ENCODE measurements at regions not wholly inside any gene's neighbourhood (a gene's known extent, or its start where the extent isn't known, plus 50 kb on each side); places are given as distances from the start of the nearest gene placed in this dataset.

DNA sequence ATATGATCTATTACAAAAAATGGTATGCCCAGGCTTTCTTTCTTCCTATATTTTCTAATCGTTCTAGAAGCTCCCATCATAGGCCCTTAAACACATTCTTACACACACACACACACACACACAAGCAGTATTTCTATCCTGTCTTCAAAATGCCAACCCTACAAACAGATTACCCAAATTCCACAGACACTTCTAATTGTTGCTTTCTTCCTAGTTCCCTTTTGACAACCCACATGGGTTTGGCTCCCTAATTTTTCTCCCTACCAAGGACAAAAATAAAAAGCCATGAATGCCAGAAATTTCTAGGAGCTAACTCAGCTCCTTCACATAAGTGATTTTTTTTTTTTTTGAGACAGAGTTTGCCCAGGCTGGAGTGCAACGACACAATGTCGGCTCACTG lies 60.3 kb upstream of the NTF3 start:
- TF ChIP-seq, protein P1, sequence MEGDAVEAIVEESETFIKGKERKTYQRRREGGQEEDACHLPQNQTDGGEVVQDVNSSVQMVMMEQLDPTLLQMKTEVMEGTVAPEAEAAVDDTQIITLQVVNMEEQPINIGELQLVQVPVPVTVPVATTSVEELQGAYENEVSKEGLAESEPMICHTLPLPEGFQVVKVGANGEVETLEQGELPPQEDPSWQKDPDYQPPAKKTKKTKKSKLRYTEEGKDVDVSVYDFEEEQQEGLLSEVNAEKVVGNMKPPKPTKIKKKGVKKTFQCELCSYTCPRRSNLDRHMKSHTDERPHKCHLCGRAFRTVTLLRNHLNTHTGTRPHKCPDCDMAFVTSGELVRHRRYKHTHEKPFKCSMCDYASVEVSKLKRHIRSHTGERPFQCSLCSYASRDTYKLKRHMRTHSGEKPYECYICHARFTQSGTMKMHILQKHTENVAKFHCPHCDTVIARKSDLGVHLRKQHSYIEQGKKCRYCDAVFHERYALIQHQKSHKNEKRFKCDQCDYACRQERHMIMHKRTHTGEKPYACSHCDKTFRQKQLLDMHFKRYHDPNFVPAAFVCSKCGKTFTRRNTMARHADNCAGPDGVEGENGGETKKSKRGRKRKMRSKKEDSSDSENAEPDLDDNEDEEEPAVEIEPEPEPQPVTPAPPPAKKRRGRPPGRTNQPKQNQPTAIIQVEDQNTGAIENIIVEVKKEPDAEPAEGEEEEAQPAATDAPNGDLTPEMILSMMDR (IDR thresholded peaks at IDR 0.05; ENCODE audit: borderline replicate concordance, insufficient read depth, low read depth, low read length), result no peak
- no peak overlapping the region for H3K4me3 ChIP-seq (ENCODE audit: low read depth, low read length)

- no peak overlapping the region for H3K4me3 ChIP-seq (ENCODE audit: low read depth, low read length)
- TF ChIP-seq, protein P1 (IDR thresholded peaks at IDR 0.05; ENCODE audit: borderline replicate concordance, insufficient read depth, low read depth, low read length), result no peak
Measured at GRCh38 chr12:5374713-5375112, 57.2 kb upstream of the NTF3 start.

DNA sequence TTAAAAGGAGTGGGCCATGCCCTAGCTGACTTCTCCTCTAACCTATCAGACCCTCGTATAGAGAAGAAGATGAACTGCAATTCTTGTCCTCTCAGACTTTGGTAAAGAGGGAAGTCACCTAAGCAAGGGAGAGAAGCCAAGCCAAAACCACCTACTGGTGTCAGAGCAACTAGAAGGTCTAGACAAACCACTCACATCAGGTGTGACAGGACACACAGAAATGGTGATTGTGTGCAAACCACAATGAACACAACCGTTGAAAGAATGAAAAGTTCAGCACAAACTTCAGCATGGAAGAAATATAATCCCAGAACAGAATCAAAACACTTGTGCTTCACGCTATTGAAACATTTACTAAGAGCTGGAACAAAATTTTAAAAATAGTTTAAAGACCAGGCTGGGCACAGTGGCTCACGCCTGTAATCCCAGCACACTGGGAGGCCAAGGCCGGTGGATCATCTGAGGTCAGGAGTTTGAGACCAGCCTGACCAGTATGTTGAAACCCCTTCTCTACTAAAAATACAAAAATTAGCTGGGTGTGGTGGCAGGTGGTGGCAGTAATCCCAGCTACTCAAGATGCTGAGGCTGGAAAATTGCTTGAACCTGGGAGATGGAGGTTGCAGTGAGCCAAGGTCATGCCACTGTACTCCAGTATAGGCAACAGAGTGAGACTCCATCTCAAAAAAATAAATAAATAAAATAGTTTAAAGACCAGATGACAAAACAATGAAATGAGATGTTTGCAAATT lies 56.2 kb upstream of the NTF3 start:
- H3K4me3 ChIP-seq (ENCODE audit: low read depth, low read length), result no peak overlapping the region
- TF ChIP-seq, protein P1 (IDR thresholded peaks at IDR 0.05; ENCODE audit: borderline replicate concordance, insufficient read depth, low read depth, low read length), result no peak

DNA sequence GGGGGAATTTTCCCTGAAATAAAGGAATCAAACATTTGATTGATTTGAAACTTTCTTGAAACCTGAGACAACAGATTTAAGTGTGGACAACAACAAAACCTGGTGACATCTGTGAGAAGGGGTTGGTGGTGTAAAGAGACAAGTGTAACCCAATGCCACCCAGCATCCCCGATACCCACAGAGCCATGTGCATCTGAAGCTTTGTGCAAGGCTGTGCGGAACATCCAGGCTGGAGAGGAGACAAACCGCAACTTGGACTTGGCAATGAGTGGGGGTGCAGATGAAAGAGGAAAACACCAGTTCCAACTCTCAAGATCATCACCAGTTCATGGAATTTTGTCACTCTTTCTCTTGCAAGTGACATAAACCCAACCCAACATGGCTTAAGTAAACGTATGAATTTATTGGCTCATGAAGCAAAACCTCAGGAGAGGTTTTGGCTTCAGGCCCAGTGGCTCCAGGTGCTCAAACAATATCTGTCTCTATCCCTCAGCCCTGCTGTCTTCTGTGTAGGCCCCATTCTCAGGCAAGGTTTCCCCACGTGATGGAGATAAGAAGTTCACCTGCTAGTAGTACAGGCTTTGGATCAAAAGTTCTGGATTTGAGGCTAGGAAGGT lies 55.2 kb upstream of the NTF3 start:
- TF ChIP-seq, protein P1 (IDR thresholded peaks at IDR 0.05; ENCODE audit: borderline replicate concordance, insufficient read depth, low read depth, low read length), result no peak
- no peak overlapping the region for H3K4me3 ChIP-seq (ENCODE audit: low read depth, low read length)

DNA sequence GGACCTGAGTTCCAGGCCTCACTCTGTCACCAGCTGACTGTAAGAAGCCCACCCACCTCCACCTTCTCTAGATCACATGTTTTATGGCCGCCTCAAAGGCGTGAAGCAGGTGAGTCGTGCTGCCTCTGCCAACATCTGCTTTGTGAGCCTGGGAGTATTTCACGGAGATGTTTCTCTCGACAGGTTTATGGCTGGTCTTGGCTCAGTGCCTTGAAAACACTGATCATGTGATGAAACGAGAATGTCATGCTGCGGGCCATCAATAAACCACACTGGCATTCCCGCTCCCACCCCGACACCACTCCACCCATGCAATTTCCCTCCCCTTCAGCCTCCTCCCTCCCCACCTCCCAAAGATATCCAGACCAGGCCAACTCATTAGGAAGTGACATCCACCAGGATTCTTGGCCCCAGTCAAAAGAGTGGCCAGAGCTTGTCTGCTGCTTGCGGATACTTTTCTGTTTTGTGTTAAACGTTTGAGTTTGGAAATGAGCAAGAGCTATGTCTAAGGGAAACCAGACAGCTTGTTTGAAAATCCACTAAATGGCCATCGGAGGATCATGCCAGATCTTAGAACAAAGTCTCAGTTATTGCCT lies 53.8 kb upstream of the NTF3 start:
- TF ChIP-seq, protein P1 (IDR thresholded peaks at IDR 0.05; ENCODE audit: borderline replicate concordance, insufficient read depth, low read depth, low read length), result no peak
- H3K4me3 ChIP-seq (ENCODE audit: low read depth, low read length), result no peak overlapping the region

GRCh38 chr12:5379749-5380496 lies 52.0 kb upstream of the NTF3 start:
- TF ChIP-seq, protein P1 (IDR thresholded peaks at IDR 0.05; ENCODE audit: borderline replicate concordance, insufficient read depth, low read depth, low read length), result no peak
- H3K4me3 ChIP-seq (ENCODE audit: low read depth, low read length), result no peak overlapping the region

Data from GM12875 (cell line).